SK-N-SH (cell line): ENCODE measurements at regions not wholly inside any gene's neighbourhood (a gene's known extent, or its start where the extent isn't known, plus 50 kb on each side); places are given as distances from the start of the nearest gene placed in this dataset.
A peak's percentile ranks its signal among the peaks of the same experiment; 100 is the strongest.

ENCODE experiments used
- CTCF ChIA-PET: fragments of 300-600, 350-600 bp; formaldehyde crosslinking; extraction: SDS; loops from one replicate; lab custom pipeline; 2021; lab: Yijun Ruan, JAX
- POLR2A ChIA-PET: fragments of 350-600 bp; sonication (Branson Sonifier 250); formaldehyde crosslinking; extraction: SDS; loops from one replicate; lab custom pipeline; 2020; ENCODE audit warnings: antibody characterized with exemption, inconsistent platforms; lab: Yijun Ruan, JAX
- DNase-seq: peaks from one replicate; pipeline ENCODE4 v3.0.0; 2012
- H2AFZ ChIP-seq: fragments of 200-600 bp; sonication (generic); 2 replicates; pipeline ENCODE4 v1.8.1; 2016; ENCODE audit warnings: antibody characterized with exemption, mild to moderate bottlenecking, low read depth
- H3F3A ChIP-seq: fragments of 200-600 bp; sonication (generic); replicated peaks from 2 replicates; pipeline ENCODE3; 2016; ENCODE audit warnings: antibody characterized with exemption, mild to moderate bottlenecking; ENCODE audit not compliant: insufficient read depth
- H3K27ac ChIP-seq, 2 experiments: fragments of 200-500 bp in 1 of 2; fragments of 200-600 bp in 1 of 2; sonication (Bioruptor generic) in 1 of 2; sonication (generic), shearing (Covaris generic) in 1 of 2; 2 replicates each; pipeline versions ENCODE4 v1.5.1 to v1.6.1; 2014 to 2016; ENCODE audit warnings: low read depth in 2 of 2, inconsistent platforms in 1 of 2, low read length in 1 of 2, mild to moderate bottlenecking in 1 of 2, mixed read lengths in 1 of 2
- H3K27me3 ChIP-seq: fragments of 200-600 bp; sonication (generic), shearing (Covaris generic); 2 replicates; pipeline ENCODE4 v1.6.1; 2016; ENCODE audit warnings: mixed run types; ENCODE audit not compliant: insufficient read depth
- H3K36me3 ChIP-seq, 2 experiments: fragments of 200-500 bp in 1 of 2; fragments of 200-600 bp in 1 of 2; sonication (Bioruptor generic) in 1 of 2; sonication (generic) in 1 of 2; replicated peaks in 1 of 2; 2 replicates each; pipeline versions ENCODE3 to v1.5.1; 2014 to 2016; ENCODE audit warnings: low read length in 1 of 2, mild to moderate bottlenecking in 1 of 2; ENCODE audit not compliant: insufficient read depth in 2 of 2, control insufficient read depth in 1 of 2
- H3K4me1 ChIP-seq, 2 experiments: fragments of 200-500 bp in 1 of 2; fragments of 200-600 bp in 1 of 2; sonication (Bioruptor generic) in 1 of 2; sonication (generic), shearing (Covaris generic) in 1 of 2; 2 replicates each; pipeline versions ENCODE4 v1.5.1 to v1.6.1; 2014 to 2016; ENCODE audit warnings: low read depth in 1 of 2, low read length in 1 of 2, mixed run types in 1 of 2; ENCODE audit not compliant: insufficient read depth in 2 of 2, control insufficient read depth in 1 of 2
- H3K4me2 ChIP-seq: fragments of 200-600 bp; sonication (generic), shearing (Covaris generic); 2 replicates; pipeline ENCODE4 v1.6.1; 2017; ENCODE audit warnings: mixed run types
- H3K4me3 ChIP-seq, 2 experiments: fragments of 200-500 bp in 1 of 2; fragments of 200-600 bp in 1 of 2; sonication (Bioruptor generic) in 1 of 2; sonication (generic), shearing (Covaris generic) in 1 of 2; 2 replicates each; pipeline versions ENCODE4 v1.5.1 to v1.8.1; 2014 to 2016; ENCODE audit warnings: low read depth in 2 of 2, inconsistent platforms in 1 of 2, low read length in 1 of 2, mild to moderate bottlenecking in 1 of 2, mixed read lengths in 1 of 2, moderate library complexity in 1 of 2
- H3K79me2 ChIP-seq: fragments of 200-600 bp; sonication (generic); 2 replicates; pipeline ENCODE4 v1.8.1; 2017; ENCODE audit warnings: mild to moderate bottlenecking; ENCODE audit not compliant: insufficient read depth
- H3K9ac ChIP-seq: fragments of 200-600 bp; sonication (generic); 2 replicates; pipeline ENCODE4 v1.6.1; 2017; ENCODE audit warnings: mixed run types
- H3K9me2 ChIP-seq: fragments of 200-600 bp; sonication (generic); 2 replicates; pipeline ENCODE4 v1.6.1; 2017; ENCODE audit warnings: mixed run types
- H3K9me3 ChIP-seq: fragments of 200-600 bp; sonication (generic); 2 replicates; pipeline ENCODE4 v1.6.1; 2017; ENCODE audit warnings: mixed run types, mild to moderate bottlenecking, moderate library complexity
- H4K20me1 ChIP-seq: fragments of 200-600 bp; sonication (generic); 2 replicates; pipeline ENCODE4 v1.6.1; 2017; ENCODE audit warnings: mild to moderate bottlenecking, mixed run types; ENCODE audit not compliant: insufficient read depth
- CHD2 ChIP-seq: fragments of 150-350 bp; IDR thresholded peaks from 2 replicates; pipeline ENCODE4 v1.6.1; 2018; ENCODE audit warnings: low read length; ENCODE audit not compliant: partially characterized antibody
- CTCF ChIP-seq: fragments of 200-600 bp; sonication (generic); IDR thresholded peaks from 2 replicates; pipeline ENCODE4 v1.6.1; 2017; ENCODE audit warnings: antibody characterized with exemption, mild to moderate bottlenecking, moderate library complexity
- ELF1 ChIP-seq: IDR thresholded peaks from 2 replicates; pipeline ENCODE4 v1.4.0; 2012
- EZH2phosphoT487 ChIP-seq: fragments of 200-600 bp; sonication (generic); IDR thresholded peaks from 2 replicates; pipeline ENCODE4 v1.6.1; 2017; ENCODE audit warnings: low read depth, mixed run types, mild to moderate bottlenecking, antibody characterized with exemption, moderate library complexity, borderline replicate concordance
- FOSL2 ChIP-seq: IDR thresholded peaks from 2 replicates; pipeline ENCODE4 v1.4.0; 2012; ENCODE audit warnings: low read depth, mild to moderate bottlenecking, moderate library complexity, borderline replicate concordance
- FOXJ3 ChIP-seq: sonication (generic); formaldehyde crosslinking; IDR thresholded peaks from 2 replicates; pipeline ENCODE4 v1.5.1; 2020; ENCODE audit warnings: mild to moderate bottlenecking, missing genetic modification reagents
- FOXM1 ChIP-seq: IDR thresholded peaks from 2 replicates; pipeline ENCODE4 v1.4.0; 2012; ENCODE audit warnings: low read depth, mild to moderate bottlenecking
- GABPA ChIP-seq: IDR thresholded peaks from 2 replicates; pipeline ENCODE4 v1.4.0; 2012; ENCODE audit warnings: low read depth, mild to moderate bottlenecking
- GATA2 ChIP-seq: sonication (generic); formaldehyde crosslinking; IDR thresholded peaks from 2 replicates; pipeline ENCODE4 v1.5.0; 2020; ENCODE audit warnings: mild to moderate bottlenecking, missing genetic modification reagents
- IRF3 ChIP-seq: fragments of 150-350 bp; IDR thresholded peaks from 2 replicates; pipeline ENCODE4 v1.6.1; 2016; ENCODE audit warnings: mild to moderate bottlenecking, low read depth, low read length
- MAX ChIP-seq: IDR thresholded peaks from 2 replicates; pipeline ENCODE4 v1.4.0; 2012; ENCODE audit warnings: low read depth
- NFIC ChIP-seq: IDR thresholded peaks from 2 replicates; pipeline ENCODE4 v1.4.0; 2012; ENCODE audit warnings: borderline replicate concordance
- NRF1 ChIP-seq: IDR thresholded peaks from 2 replicates; pipeline ENCODE4 v1.6.1; 2012; ENCODE audit warnings: low read depth, mild to moderate bottlenecking, low read length
- POLR2AphosphoS5 ChIP-seq: IDR thresholded peaks from 2 replicates; pipeline ENCODE4 v1.6.1; 2012; ENCODE audit warnings: low read depth, low read length
- RCOR1 ChIP-seq: fragments of 150-350 bp; IDR thresholded peaks from 2 replicates; pipeline ENCODE4 v1.6.1; 2017; ENCODE audit warnings: antibody characterized with exemption, low read length
- RFX5 ChIP-seq: IDR thresholded peaks from 2 replicates; pipeline ENCODE4 v1.6.1; 2012; ENCODE audit warnings: mild to moderate bottlenecking, improper control_type of control experiment, low read length
- SIN3A ChIP-seq: IDR thresholded peaks from 2 replicates; pipeline ENCODE4 v1.6.1; 2012; ENCODE audit warnings: low read depth, mild to moderate bottlenecking, low read length, moderate library complexity, borderline replicate concordance
- SMC3 ChIP-seq: IDR thresholded peaks from 2 replicates; pipeline ENCODE4 v1.6.1; 2012; ENCODE audit warnings: low read depth, low read length, improper control_type of control experiment
- TAF1 ChIP-seq: IDR thresholded peaks from 2 replicates; pipeline ENCODE4 v1.6.1; 2012; ENCODE audit warnings: low read depth, mild to moderate bottlenecking, low read length, moderate library complexity, borderline replicate concordance
- USF1 ChIP-seq: IDR thresholded peaks from 2 replicates; pipeline ENCODE4 v1.4.0; 2012; ENCODE audit warnings: low read depth, borderline replicate concordance
- USF2 ChIP-seq: fragments of 150-350 bp; IDR thresholded peaks from 2 replicates; pipeline ENCODE4 v1.6.1; 2017; ENCODE audit warnings: antibody characterized with exemption, low read length, low read depth, borderline replicate concordance
- ZBTB33 ChIP-seq: IDR thresholded peaks from 2 replicates; pipeline ENCODE4 v1.4.0; 2012; ENCODE audit warnings: low read depth, borderline replicate concordance

- TF ChIP-seq TAF1 (no peak), MAX (no peak), NRF1 (no peak), CTCF (no peak), GATA2 (CRISPR knock-in tag) (no peak), ELF1 (no peak), GABPA (no peak), USF2 (no peak), FOSL2 (peak; percentile 63; the same call in 1 of the 2 replicates), IRF3 (no peak), CHD2 (no peak), USF1 (no peak)
These were observed 101.2 kb downstream of the ZNF674 start (continued) for GRCh38 chrX:46444011-46444410.

- no peaks in the 10 kb centered on the region for H3K4me1 ChIP-seq
- no peak for TF ChIP-seq SMC3
- no peak for TF ChIP-seq FOXJ3 (CRISPR knock-in tag)
- TF ChIP-seq GABPA: no peak
- TF ChIP-seq RFX5: no peak
- no peak for TF ChIP-seq IRF3
- no peak for TF ChIP-seq NFIC
- no peak for TF ChIP-seq POLR2AphosphoS5
- no peak for TF ChIP-seq CTCF
- TF ChIP-seq RCOR1: no peak
- no peak for TF ChIP-seq FOXM1
- no peak for TF ChIP-seq SIN3A
- no peak for TF ChIP-seq ZBTB33
- TF ChIP-seq EZH2phosphoT487: no peak
- H3K9ac ChIP-seq: no peak overlapping the region
- H3K27ac ChIP-seq: no peak overlapping the region
- H3K9me3 ChIP-seq: no peaks in the 10 kb centered on the region
- H3F3A ChIP-seq: no peaks in the 10 kb centered on the region
- no peaks in the 10 kb centered on the region for H4K20me1 ChIP-seq
- no peak overlapping the region for H3K4me3 ChIP-seq
- H3K9me2 ChIP-seq: no peaks in the 10 kb centered on the region
- H3K36me3 ChIP-seq: no peaks in the 10 kb centered on the region
- H3K4me2 ChIP-seq: no peak overlapping the region
- no peak overlapping the region for H2AFZ ChIP-seq
- H3K27me3 ChIP-seq: peaks cover 5% of the 10 kb centered on the region; the same call in 1 of the 2 replicates
- no peak for DNase-seq
- H3K79me2 ChIP-seq: no peaks in the 10 kb centered on the region
- CTCF ChIA-PET: no interaction called here
- POLR2A ChIA-PET: no interaction called here
These were observed 108.5 kb downstream of the ZNF674 start for GRCh38 chrX:46436744-46437143.
